ENCODE measurements at regions not wholly inside any gene's neighbourhood (a gene's known extent, or its start where the extent isn't known, plus 50 kb on each side); places are given as distances from the start of the nearest gene placed in this dataset.
"Not testable (repeated sequence)": the region's sequence is repeated elsewhere in the genome, so short reads cannot be mapped to it uniquely, and the experiment has no call there.

DNA sequence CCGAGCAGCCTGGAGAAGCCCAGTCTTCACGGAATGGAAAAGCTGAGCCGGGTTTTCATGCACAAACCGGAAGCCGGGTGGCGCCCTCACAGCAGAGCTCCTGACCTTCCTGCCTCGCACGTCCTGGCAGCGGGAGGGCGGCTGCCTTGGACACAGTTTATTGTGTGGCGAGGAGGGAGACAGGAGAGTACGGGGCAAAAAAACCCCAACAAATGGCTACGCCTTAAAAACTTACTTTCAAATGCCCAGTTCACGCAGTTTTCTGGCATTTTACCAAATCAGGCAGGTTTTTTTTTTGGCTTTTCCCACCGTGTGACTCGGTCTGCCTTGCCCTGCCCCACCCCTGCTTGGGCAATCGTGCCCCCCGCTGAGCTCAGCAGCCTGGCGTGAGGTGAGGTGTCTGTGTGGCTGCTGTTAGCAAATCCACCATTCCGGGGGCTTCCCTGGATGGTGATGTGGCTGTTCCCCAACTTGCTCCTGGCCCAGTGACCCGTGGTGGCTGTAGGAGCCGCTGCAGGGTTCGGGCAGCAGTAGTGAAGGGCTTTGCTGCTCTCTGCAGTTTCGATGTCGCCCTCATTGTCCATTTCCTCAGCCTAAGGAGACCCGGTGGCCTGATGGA is 187.1 kb upstream of the SULF2 start:
- DNase-seq, result peak; percentile 54

DNA sequence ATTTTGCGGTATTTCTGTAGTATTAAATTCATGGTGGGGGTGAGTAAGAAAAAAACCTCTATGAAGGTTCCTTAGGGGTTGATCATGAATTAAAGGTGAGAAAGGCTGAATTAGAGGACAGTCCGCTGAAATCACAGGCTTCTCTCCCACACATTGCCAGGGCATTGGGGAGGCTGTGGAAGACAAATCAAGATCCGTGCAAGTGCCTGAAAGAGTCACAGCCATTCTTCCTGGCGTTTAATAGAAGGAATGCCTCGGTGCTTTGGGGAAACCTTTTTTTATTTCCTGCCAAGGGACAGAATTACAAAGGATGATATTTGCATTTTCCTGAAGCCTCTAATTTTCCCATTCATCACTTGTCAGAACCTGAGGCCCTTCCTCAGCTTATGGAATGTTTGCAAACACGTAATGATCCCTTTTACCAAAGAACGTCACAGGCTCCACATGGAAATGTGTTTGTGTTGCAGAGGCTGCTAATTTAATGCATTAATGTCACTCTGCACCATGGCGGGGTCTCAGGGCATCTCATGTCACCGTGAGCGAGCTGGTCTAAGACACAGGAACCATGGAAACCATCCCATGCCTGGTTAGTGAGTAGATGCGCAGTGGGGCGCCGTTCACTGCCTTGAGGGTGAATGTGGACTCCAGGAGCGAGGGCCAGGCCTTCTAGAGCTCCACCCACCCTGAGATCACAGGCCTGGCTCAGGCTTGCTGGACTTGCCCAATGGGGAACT is 185.9 kb upstream of the SULF2 start:
- DNase-seq, result no peak

DNA sequence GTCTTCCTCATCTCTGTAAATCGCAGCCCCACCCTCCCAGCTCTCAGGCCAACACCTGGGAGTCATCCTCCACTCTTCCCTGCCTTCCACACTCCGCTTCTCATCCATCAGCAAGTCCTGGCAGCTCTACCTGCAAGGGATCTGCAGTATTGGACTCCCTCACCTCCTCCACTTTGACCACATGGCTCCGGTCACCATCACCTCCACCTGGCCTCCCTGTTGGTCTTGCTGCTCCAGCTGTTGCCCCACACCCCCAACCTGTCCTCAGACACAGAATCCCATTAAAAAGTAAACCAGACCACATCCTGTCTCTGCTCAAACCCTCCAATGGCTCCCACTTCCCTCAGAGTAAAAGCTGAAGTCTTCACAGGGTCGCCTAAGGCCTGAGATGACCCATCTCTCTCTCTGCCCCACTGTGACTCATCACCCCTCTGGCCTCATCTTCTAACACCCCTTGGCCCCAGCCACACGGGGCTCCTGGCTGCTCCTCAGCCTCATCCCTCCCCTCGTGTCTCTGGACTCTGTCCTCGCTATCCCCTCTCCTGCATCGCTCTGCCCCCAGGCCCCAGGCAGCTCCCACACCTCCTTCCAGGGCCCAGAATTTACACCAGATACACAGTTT is 185.1 kb upstream of the SULF2 start:
- DNase-seq, result no peak

DNA sequence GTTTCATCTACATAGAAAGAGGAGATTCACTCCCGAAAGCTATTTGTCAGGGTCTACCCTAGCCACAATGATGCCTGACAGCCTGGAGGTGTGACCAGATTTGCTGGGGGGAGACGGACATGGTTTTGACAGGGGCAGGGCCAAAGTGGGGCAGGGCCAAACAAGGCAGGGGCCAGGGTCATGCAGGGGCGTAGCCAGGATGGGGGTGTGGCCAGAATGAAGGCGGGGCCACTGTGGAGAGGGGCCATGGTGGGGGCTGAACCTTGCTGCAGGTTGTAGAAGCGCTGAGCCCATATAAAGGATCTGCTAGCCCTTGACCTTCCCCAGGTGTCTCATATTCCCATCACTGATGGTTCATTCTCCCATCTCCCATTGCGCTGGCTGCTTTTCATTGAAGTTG is 184.1 kb upstream of the SULF2 start:
- no peak for DNase-seq

DNA sequence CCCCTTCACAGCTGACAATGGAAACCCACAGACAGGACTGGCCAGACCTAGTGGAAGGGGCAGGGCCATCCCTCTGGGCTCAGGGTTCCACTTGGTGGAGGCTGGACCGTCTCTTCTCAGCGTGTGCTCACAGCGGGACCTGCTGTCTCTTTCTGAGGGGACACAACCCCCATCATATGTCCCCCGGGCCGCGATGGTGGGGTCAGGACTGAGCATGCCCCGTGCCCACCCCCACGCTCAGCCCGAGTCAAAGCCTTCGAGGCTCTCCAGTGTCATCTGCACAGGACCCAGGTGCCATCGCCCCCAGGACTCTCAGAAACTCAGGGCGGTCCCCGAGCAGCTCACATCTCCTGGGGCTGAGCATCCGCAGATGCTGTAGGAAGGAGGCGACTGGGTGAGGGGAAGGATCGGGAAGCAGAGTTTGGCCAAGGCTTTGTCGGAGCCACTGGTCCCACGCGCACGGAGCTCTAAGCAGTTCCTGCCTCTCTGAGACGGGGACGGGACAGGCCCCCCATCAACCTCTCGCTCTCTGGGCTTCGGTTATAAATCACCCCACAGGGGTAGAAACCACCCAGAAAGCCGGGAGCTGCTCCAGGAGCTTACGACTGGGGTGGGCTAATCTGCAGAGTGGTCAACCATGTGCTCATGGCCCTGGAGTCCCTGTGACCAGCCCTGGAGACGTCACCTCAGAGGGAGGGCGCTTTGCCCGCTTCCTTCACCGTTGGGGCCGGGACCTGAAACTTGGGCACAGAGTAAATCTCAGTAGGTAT is 183.4 kb upstream of the SULF2 start:
- DNase-seq, result no peak

DNA sequence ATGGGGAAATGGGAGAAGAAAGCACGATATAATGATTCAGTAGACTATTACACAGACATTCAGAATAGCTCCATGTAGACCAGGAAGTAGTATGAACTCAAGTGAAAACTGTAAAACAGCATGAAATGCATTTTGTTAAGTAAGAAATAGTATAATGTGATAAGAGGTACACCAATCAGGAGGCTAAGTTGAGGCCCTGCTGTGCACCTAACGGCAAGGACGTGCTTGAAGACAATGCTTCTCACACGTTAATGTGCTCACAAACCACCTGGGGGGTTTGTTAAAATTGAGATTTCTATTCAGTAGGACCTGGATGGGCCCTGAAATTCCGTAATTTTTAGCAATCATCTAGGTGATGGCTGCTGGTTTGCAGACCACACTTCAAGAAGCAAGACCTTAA is 178.9 kb upstream of the SULF2 start:
- DNase-seq, result no peak

DNA sequence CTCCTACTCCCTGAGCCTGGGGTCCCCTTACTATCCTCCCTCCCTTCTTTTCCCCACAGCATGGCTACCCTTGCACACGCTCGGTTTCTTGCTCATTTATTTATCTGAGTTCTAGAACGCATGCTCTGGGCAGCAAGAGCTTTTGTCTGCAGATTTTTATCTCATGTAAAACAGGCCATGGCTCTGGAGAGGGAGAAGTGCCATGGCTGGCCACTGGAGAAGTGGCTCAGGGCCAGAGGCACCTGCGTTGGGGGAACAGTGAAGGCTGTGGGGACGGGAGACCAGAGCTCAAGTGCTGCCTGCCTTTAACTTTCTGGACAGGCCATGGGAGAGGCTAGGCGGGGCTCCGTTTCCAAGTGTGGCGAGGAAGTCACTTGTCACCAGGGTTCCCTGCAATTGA is 177.7 kb upstream of the SULF2 start:
- DNase-seq, result no peak

DNA sequence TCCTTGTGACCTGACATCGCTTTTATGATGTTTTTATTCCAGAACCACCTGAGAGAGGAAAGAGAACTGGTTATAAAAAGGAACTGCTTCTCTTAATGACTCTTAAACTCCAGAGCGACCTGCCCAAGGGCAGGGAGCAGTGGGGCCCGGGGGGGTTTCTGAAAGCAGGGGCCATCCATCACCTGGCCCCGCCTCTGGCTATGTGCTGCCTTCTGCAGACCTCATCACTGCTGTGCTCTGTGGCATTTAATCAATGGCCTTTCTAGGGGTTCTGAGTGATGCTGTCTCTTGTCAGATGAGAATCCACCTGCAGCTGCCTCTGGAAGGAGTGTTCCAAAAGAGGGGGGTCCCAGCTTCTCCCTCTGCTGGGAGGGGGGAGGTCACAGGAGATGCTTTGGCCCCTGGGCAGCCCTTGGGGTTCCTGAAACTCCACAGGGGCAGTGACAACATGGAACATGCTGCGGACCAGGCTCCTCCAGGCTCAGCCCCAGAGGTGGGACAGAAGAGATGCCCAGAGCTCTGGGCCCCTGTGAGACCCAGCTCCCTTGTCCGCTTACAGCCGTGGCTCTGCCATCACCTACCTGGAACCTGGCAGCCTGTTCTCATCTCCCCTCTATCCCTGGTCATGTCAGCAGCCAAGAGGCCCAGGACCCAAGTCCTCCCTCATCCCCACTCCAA is 177.1 kb upstream of the SULF2 start:
- no peak for DNase-seq

DNA sequence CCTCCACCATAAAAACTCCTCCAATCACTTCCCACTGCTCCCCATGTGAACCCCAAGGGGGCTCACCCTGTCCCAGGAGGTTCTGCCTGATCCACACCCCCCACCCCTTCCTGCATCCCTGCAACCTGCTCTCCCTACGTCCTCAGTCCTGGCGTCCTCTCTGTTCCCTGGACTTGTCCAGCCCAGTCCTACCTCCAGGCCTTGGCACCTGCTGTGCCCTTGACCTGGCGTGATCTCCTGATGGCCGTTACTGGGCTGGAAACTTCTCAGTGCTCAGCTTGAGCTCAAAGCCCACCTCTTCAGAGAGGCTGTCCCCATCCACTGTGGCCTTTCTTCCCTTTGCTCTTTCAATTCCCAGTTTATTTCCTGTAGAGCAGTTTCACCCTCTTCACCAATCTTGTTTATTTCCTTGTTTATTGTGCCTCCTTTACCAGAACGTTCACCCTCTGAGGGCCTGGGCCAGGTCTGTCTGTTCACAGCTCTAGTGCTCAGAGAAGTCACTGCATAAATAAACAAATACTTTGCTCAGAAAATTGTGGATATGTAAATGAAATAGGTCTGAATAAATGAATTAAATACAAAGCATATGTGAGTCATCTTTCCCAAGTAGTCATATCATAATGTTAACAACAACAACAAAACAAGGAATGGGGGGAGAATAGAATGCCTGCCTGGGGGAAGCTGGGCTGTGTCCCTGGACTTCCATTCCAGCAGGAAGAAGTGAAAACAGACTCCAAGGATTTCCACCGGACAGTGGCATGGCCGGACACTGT is 175.7 kb upstream of the SULF2 start:
- no peak for DNase-seq

DNA sequence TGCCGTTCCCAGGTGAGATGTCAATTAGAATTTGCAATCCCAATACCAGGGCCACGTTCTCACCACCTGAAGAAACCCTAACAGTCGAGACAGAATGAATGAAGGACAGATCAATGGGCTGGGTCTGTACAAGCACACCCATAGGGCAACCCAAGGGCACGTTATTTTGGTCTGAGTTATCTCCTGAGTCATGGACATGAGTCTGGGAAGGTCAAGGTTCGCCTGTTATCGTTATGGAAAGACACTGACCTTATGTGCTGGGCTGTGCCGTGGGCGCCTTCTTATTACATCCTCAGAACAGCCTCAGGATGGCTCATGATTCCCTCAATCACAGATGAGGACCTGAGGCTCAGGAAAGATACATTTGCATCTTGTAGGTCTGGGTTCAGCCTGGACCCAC is 175.0 kb upstream of the SULF2 start:
- DNase-seq, result no peak

DNA sequence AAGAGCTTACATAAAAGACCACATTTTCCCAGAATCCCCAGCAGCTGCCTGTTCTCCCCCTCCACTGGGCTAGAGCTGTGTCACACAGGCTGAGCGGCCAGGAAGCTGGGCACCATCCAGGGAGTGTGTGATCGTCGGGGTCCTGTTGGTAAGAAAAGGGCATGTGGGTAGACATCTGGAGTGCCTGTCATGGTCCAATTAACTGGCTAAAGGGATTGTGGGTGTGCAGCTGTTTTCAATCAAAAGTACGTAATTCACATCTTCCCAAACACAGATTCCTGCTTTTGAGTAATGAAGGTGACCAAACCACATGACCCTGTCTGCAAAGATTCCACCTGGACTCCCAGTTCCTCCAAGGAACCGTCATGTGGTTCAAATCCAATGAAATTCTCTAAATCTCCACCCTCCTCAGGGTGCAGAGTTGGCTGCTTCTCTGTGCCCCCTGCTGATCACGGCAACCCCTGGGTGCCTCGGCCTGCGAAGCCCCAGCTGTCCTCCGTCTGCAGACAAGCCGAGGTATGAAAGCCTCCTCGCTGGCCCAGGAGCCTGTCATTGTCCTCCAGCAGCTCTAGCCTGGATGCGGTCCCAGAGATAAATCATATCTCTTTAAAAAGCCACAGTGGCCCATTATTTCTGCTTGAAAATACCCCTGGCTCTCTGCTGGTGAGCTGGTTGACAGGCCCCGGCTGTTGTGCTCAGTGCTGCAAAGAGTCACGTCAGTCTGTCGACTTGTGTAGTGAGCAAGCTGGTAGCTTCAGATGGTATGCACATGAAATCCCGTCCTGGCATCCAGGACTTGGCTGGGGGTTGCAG is 172.9 kb upstream of the SULF2 start:
- DNase-seq, result not testable (repeated sequence)

DNA sequence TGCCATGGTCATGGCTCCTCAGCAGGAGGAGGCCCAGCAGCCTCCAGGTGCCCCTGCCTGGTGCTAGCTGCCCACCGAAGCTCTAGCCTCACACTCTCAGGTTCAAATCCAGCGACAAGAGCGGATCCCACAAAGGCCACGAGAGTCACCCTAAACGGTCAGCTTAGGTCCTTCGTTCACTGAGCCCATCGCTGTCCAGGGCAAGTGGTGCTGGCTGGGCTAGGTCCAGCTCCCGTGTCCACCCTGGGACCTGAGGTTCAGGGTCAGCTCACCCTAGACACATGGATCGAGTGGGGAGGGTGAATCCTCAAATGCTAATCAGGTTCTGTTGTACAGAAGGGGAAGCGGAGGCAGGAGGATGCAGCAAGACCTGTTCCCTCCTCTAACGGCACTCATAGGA is 171.9 kb upstream of the SULF2 start:
- no peak for DNase-seq

DNA sequence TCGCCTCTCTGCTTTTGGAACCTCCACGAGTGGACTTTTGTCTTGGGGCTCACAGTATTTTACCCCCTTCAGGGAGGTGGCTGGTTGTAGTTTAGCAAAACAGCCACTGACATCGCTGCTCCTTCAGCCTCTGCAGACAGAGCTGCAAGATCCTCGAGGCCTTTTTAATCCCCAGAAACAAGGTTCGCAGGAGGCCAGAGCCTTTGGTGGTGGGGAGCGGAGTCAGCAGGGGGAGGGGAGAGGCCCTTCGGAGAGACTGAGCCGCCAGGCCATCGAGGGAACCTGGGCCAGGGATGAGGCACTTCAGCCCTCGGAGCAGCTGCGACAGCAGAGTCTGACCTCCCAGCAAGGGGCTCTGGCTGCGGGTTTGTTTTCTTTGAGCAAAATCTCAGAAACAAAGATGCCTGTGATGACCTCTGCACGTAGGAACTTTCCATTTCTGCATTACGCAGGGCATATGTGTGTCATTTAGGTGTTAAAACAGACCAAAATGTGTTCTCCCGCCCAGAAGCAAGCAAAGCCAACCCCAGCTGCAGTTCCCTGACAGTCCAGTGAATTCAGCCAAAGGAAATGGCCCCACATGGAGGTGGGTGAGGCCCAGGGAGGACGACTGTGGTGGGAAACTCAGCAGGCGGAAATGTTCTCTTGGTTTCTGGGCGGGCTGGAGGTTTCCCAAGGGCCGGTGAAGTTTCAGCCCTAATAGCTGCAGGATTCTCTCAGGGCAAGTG is 171.2 kb upstream of the SULF2 start:
- no peak for DNase-seq

DNA sequence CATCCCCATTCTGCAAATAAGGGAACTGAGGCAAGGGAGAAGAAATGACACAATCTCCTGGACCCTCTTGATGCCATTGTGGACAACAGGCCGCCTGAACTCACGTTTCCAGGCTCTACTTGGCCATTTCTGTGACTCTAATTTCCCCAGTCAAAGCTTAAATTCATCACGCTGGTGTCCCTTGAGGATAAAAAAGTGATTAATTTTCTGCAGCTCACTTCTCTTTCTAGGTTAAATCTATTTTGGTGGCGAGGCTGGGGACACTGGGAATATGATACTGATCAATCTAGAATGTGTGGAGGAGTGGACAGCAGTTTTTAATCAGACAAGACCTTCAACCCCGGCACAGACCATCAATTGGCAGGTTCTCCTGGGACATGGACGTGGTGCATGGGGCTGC is 168.2 kb upstream of the SULF2 start:
- no peak for DNase-seq

DNA sequence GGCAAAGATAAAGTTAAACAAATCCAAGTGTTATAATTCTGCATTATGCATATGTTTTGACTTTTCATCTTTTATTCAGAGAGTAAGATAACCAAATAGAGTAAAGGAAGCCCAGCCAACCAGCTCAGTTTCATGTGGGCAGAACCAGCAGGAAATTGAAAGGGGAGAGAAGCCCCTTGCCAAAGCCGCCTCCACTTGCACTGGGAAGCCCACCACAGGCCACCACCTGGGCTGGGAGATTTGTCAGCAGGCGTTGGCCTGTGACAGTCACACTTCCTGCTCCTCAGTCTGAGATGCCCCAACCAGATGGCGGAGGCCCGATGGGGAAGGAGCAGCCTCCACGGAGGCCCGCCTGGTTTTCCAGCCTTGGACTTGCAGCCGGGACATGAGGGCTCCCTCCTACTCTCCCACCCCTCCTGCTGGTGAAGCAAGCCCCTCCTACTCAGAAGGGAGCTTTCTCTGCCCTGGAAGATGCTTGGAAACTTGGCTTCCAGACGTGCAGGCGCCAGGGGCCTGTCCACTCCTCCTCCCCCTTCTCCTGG is 166.8 kb upstream of the SULF2 start:
- no peak for DNase-seq

DNA sequence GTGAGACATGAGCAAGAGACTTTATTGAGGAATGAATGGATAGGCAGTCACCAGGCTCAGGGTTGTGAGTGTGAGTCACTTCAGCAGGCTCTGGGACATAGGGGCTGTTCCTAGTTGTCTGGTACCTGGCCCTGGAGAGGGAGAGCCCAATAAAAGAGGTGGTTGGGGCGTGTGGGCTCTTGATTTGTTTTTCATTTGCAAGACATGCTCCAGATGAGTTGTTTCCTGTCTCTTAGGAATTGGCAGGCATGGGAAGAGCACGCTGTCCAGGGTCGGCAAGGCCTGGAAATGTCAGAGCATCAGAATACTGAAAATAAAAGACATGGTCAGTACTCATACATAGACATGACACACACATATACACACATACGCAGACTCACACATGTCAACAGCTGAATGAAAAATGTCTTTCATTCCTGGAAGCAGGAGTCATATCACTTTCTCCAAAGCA is 166.3 kb upstream of the SULF2 start:
- DNase-seq, result no peak

DNA sequence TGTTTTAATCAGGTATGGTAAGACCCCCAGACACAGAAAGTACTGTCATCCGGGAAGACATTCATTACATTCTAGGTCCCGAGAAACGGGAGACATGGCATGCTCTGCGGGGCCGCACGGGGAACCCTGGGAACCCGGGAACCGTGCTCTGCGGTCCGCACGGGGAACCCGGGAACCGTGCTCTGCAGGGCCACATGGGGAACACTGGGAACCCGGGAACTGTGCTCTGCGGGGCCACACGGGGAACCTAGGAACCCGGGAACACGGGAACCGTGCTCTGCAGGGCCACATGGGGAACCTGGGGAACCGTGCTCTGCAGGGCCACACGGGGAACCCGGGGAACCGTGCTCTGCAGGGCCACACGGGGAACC is 165.6 kb upstream of the SULF2 start:
- no peak for DNase-seq

DNA sequence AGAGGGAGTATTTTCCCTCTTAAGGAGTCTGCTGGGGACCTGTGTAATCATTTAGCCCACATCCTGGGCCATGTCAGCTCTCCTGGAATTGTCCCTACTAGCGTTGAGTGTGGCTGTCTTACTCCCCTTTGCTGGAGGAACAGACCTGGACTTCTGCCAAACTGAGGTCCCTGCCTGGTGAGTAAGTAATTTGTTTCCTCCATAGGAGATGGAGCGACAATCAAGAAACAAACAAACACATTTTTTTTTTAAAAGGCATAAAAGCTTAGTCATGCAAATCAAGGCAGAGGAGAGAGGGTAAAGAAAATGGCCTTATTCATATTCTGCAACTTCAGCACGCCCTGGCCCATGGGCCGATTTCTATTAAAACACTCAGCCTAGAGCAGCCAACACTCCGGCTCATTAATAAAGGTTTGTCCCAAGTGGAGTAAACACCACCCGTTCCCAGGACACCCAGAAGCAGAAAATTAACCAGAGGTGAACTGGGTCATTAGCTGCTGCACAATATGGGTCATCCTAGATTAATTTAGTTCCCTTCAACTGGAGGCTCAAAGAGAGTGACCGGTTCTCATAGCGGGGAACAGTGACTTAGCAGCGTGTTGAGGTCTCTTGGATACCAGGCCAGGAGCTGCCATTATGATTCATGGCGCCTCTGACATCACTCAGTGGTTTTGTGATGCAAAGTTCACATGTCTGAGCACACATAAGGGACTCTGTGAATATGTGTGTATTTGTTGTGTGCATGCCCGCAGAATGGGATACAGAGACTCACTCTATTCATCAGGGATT is 165.0 kb upstream of the SULF2 start:
- no peak for DNase-seq

DNA sequence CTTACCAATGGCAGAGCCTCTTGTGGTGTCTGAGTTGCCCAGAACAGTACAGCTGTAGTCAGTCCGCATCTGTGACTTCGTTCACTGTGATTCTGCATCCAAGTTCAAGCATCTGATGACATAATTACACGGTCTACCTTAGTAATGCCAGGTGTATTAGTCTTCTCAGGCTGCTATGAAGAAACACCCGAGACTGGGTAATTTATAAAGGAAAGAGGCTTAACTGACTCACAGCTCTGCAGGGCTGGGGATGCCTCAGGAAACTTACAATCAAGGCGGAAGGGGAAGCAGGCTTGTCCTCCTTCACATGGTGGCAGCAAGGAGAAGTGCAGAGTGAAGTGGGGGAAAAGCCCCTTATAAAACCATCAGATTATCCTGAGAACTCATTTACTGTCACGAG is 163.9 kb upstream of the SULF2 start:
- no peak for DNase-seq

DNA sequence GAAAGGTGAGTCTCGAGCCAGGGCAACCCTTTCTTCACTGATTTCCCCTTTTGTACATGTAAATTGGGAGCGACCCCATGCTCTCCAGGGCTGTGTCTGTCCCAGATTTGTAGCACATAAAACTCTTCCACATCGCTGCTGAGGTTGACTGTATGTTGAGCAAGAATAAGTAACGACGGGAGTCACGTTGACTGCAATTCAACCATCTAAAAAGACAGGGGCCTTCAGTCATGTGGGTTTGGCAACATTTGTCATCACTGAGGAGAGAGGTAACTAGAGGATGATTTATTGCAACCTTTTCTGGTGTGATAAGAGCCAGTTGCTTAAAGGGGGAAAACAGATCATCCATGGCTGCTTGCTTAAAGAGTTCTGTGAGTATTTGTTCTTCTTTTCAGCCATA is 159.4 kb upstream of the SULF2 start:
- DNase-seq, result no peak
